Effector memory CD8-positive, alpha-beta T cell (primary cell): ENCODE measurements at regions not wholly inside any gene's neighbourhood (a gene's known extent, or its start where the extent isn't known, plus 50 kb on each side); places are given as distances from the start of the nearest gene placed in this dataset.
"Not testable (repeated sequence)": the region's sequence is repeated elsewhere in the genome, so short reads cannot be mapped to it uniquely, and the experiment has no call there.

Source experiments
- ATAC-seq: fragments of 150-1000 bp; cut with Tn5 transposase; replicated peaks from 2 replicates; pipeline ENCODE4 v1.10.0; 2021; ENCODE audit warnings: mild to moderate bottlenecking, moderate library complexity
- DNase-seq, 3 experiments: peaks; one replicate each; pipeline ENCODE4 v3.0.0; 2021
- H3K27ac Mint-ChIP-seq, 2 donors: one replicate each; pipeline ENCODE4 v1.8.0; 2022; ENCODE audit warnings: mild to moderate bottlenecking in 2 of 2, mixed read lengths in 2 of 2, moderate library complexity in 2 of 2
- H3K27me3 Mint-ChIP-seq, 2 donors: one replicate each; pipeline ENCODE4 v1.8.0; 2022; ENCODE audit warnings: mixed read lengths in 2 of 2
- H3K36me3 Mint-ChIP-seq: one replicate; pipeline ENCODE4 v1.8.0; 2022; ENCODE audit warnings: mild to moderate bottlenecking, moderate library complexity, mixed read lengths; ENCODE audit not compliant: insufficient read depth
- H3K4me1 Mint-ChIP-seq, 2 donors: one replicate each; pipeline ENCODE4 v1.8.0; 2022; ENCODE audit warnings: low read depth in 2 of 2, mixed read lengths in 2 of 2
- H3K4me3 Mint-ChIP-seq, 2 donors: one replicate each; pipeline ENCODE4 v1.8.0; 2022; ENCODE audit warnings: mild to moderate bottlenecking in 2 of 2, mixed read lengths in 2 of 2, moderate library complexity in 2 of 2
- H3K9me3 Mint-ChIP-seq, 2 donors: one replicate each; pipeline ENCODE4 v1.8.0; 2022; ENCODE audit warnings: mixed read lengths in 2 of 2

DNA sequence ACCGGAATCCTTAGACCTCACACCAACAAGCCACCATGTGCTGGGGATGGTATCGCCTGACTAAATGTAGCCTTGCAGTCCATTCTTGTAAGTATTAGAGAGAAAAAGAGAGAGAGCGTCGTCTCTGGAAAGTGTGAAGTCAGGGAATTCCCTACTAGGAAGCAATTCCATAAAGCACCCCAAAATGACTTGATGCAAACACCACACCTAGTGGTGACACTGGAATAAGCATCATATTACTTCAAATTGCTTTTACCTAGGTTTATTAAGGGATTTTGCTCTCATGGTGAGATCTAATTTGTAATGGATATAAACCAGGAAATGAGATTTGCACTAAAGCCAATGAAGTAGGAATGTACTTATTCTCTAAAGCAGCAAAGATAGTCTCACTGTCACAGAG, 111.4 kb upstream of the METTL9 start:
- not testable (repeated sequence) for ATAC-seq, H3K4me3 Mint-ChIP-seq

GRCh38 chr16:21499046-21499445, 100.3 kb upstream of the METTL9 start:
- not testable (repeated sequence) for H3K27me3 Mint-ChIP-seq, H3K9me3 Mint-ChIP-seq, H3K27ac Mint-ChIP-seq, ATAC-seq, H3K4me3 Mint-ChIP-seq, DNase-seq, H3K4me1 Mint-ChIP-seq
- H3K36me3 Mint-ChIP-seq, result peaks cover 29% of the 10 kb centered on the region

More for the DNA sequence above, 111.4 kb upstream of the METTL9 start:
- H3K27me3 Mint-ChIP-seq, DNase-seq, H3K4me1 Mint-ChIP-seq, H3K27ac Mint-ChIP-seq, H3K36me3 Mint-ChIP-seq, H3K9me3 Mint-ChIP-seq: not testable (repeated sequence)

DNA sequence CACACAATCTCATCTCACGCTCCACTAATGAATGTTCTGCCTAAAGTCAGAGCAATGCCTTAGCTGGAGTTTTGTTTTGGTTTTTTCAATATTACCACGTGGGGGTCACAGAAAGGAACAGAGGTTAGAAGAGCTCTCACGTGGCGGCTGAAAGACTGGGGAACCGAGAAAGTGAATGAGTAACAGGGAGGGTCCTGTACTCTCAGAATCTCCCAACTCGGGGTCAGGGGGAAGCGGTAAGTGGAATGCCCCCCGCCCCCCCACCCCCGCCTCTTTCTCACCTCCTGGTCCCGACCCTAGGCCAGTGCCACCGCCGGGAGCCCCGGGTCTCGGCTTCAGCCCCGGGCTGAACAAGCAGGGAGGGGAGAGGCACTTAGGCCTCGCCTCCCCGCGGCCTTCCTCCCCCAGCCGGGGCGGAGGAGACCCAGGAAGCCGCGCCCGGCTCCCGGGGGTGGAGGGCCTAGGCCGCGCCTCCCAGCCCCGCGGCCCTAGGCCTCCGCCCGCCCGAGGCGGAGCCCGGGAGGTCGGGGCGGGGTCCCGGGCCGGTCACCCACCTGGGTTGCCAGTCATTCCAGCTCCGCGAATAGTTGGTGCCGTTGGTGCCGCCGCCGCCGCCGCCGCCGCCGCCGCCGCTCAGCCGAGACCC, 98.0 kb upstream of the METTL9 start:
- H3K4me1 Mint-ChIP-seq, H3K9me3 Mint-ChIP-seq, H3K27me3 Mint-ChIP-seq: not testable (repeated sequence)
- ATAC-seq (peak; percentile 63), DNase-seq (peak; percentile 56 to 75 (median 64))
- peak overlapping the region; percentile 88 to 95 for H3K27ac Mint-ChIP-seq
- peaks cover 35% of the 10 kb centered on the region for H3K36me3 Mint-ChIP-seq
- H3K4me3 Mint-ChIP-seq, result peak overlapping the region; percentile 91 to 93

GRCh38 chr16:21501869-21502667, 97.3 kb upstream of the METTL9 start:
- DNase-seq (peak; percentile 88 to 93 (median 89)), ATAC-seq (peak; percentile 81)
- Mint-ChIP-seq H3K36me3 (peaks cover 42% of the 10 kb centered on the region), H3K4me1 (peaks cover 10 to 14% of the 10 kb centered on the region in 2 donors), H3K4me3 (peak overlapping the region; percentile 91 to 93), H3K27ac (peak overlapping the region; percentile 88 to 95), H3K9me3 (no peaks in the 10 kb centered on the region), H3K27me3 (no peaks in the 10 kb centered on the region)

- Mint-ChIP-seq H3K4me3 (peak overlapping the region; percentile 35 to 93), H3K27ac (peak overlapping the region; percentile 88 to 95), H3K36me3 (peaks cover 54% of the 10 kb centered on the region), H3K4me1 (peaks cover 22 to 29% of the 10 kb centered on the region in 2 donors)
- ATAC-seq, H3K9me3 Mint-ChIP-seq, H3K27me3 Mint-ChIP-seq: not testable (repeated sequence)
- peak in 2 of 3 experiments; percentile 0 to 2 for DNase-seq
These were observed 95.8 kb upstream of the METTL9 start for GRCh38 chr16:21503574-21503920.

DNA sequence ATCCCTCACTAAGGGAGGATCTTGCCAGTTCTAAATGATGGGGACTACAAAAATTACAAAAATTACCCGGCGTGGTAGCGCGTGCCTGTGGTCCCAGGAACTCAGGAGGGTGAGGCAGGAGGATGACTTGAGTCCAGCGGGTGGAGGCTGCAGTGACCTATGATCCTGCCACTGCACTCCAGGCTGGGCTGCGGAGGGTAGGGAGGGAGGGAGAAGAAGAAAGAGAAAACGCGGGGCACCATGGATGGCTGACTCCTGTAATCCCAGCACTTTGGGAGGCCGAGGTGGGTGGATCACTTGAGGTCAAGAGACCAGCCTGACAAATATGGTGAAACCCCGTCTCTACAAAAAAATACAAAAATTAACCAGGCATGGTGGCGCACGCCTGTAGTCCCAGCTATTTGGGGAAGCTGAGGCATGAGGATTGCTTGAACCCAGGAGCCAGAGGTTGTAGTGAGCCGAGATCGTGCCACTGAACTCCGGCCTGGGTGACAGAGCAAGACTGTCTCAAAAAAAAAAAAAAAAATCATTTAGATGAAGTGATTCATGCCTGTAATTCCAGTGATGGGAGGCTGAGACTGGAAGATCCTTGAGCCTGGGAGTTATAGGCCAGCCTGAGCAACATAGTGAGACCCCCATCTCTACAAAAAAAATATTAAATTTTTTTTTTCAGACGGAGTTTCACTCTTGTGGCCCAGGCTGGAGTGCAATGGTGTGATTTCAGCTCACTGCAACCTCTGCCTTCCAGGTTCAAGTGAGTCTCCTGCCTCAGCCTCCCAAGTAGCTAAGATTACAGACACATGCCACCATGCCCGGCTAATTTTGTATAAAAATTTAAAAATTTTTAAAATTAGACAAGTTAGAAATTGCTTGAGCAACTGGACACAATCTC, 95.2 kb upstream of the METTL9 start:
- peaks cover 29 to 35% of the 10 kb centered on the region in 2 donors for H3K4me1 Mint-ChIP-seq
- ATAC-seq, result not testable (repeated sequence)
- peak; percentile 0 to 2 (median 1) for DNase-seq

DNA sequence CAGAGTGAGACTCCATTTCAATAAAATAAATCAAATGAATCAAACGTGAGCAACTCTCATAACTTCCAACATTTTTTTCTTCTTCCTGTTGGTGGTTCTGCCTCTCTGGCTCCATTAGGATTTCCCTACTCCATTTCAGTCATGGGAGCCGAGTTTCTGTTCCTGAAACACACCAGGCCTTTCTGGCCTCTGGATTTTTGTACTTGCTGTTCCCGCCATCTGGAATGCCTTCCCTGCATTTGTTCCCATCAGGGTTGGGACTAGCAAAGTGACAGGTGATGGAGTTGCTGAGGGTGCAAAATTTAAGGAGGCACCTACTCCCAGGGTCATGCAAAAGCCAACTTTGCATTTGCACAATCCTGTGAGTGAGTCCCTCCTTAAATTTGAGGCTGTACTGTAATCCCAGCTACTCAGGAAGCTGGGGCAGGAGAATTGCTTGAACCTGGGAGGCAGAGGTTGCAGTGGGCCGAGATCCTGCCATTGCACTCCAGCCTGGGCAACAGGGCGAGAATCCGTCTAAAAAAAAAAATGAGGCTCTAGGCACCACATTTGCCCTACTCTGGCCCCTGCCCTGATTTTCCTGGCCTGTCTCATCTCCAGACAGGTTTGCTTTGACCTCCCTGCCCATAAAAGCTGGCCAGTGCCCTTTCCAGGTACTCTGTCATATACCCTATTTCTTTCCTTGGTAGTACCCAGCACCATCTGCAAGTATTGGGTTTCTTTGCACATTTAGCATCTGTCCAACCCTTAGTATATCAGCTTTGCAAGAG, 93.4 kb upstream of the METTL9 start:
- Mint-ChIP-seq H3K27ac (peak overlapping the region; percentile 87 to 95), H3K4me3 (peak overlapping the region; percentile 81 to 88), H3K4me1 (peaks cover 41 to 51% of the 10 kb centered on the region in 2 donors), H3K36me3 (peaks cover 76% of the 10 kb centered on the region)
- DNase-seq, H3K27me3 Mint-ChIP-seq, H3K9me3 Mint-ChIP-seq, ATAC-seq: not testable (repeated sequence)

More for the DNA sequence above, 95.2 kb upstream of the METTL9 start:
- H3K9me3 Mint-ChIP-seq, H3K27me3 Mint-ChIP-seq: not testable (repeated sequence)
- peaks cover 60% of the 10 kb centered on the region for H3K36me3 Mint-ChIP-seq
- H3K4me3 Mint-ChIP-seq, result peak overlapping the region in 1 of 2 donors; percentile 93
- H3K27ac Mint-ChIP-seq, result peak overlapping the region in 1 of 2 donors; percentile 95

GRCh38 chr16:21506857-21507456, 92.4 kb upstream of the METTL9 start:
- H3K36me3 Mint-ChIP-seq, result peaks cover 76% of the 10 kb centered on the region
- H3K27ac Mint-ChIP-seq, result peak overlapping the region; percentile 87 to 95
- H3K4me1 Mint-ChIP-seq, result peaks cover 48 to 59% of the 10 kb centered on the region in 2 donors
- peak; percentile 54 for ATAC-seq
- H3K9me3 Mint-ChIP-seq, H3K27me3 Mint-ChIP-seq: not testable (repeated sequence)
- peak in 2 of 3 experiments; percentile 43 to 53 for DNase-seq
- peak overlapping the region; percentile 81 to 88 for H3K4me3 Mint-ChIP-seq

DNA sequence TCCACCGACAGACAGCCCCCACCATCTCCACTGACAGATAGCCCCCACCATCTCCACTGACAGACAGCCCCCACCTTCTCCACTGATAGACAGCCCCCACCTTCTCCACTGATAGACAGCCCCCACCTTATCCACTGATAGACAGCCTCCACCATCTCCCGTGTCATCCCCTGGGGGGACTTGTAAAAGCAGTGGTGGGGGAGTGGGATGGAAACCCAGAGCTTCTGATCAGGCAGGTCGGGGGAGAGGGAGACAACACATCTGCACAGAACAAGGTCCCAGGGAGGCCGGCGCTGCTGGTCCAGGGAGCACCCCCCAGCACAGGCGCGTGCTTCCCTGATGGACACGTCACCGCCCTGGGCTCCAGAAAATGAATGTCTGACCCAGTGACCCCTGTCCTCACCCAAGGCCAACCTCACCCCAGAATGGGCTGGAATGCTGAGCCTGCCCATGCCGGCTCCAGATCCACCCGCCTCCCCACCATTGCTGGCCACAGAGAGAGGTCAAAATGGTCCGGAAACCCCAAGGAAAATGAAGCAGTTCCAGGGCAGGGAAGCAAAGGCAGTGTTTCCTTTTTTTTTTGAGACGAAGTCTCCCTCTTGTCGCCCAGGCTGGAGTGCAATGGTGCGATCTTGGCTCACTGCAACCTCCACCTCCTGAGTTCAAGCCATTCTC, 91.6 kb upstream of the METTL9 start:
- H3K4me3 Mint-ChIP-seq, result peak overlapping the region; percentile 81 to 88
- ATAC-seq (peak; percentile 21), DNase-seq (peak in 2 of 3 experiments; percentile 13 to 16)
- H3K36me3 Mint-ChIP-seq, result peaks cover 69% of the 10 kb centered on the region
- H3K4me1 Mint-ChIP-seq, result peaks cover 53 to 65% of the 10 kb centered on the region in 2 donors
- H3K27me3 Mint-ChIP-seq, H3K9me3 Mint-ChIP-seq: not testable (repeated sequence)
- H3K27ac Mint-ChIP-seq, result peak overlapping the region; percentile 87 to 95

DNA sequence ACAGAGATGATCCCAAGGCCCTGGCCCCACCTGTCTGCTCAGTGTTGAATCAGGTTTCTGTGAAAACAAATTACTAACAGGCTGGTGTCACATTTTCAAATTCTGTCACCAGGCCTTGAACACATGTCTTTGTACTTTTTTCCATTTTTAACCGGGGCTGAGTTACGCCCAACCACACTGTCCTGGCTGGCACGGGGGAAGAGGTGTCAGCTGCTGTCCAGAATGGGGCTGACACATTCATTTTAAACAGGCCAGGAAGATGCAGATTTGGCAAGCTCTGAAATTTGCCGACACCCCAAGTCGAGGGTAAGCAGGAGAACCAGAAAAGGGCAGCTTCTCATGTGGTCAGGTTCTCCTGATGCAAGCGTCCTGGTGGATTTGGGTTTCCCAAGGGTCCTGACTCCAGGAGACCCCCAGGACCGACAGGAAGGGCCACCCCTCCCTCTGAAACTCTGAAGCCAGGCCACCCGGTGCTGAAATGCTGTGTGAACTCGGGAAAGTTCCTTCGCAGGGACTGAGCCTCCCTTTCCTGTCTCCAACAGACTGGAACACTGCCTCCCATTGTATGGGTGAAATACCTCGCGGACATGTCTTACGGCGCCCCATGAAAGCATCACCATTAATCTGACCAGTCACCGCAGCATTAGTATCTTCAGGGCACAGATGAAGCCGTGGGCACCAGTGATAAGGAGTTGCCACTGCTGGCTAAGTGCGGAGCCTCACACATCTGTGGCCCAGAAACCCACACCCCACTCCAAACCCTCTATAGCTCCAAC, 90.5 kb upstream of the METTL9 start:
- peak overlapping the region; percentile 81 to 88 for H3K4me3 Mint-ChIP-seq
- ATAC-seq, H3K9me3 Mint-ChIP-seq: not testable (repeated sequence)

GRCh38 chr16:21509437-21510086, 89.8 kb upstream of the METTL9 start:
- Mint-ChIP-seq H3K27ac (peak overlapping the region; percentile 87 to 95), H3K4me1 (peaks cover 63 to 73% of the 10 kb centered on the region in 2 donors), H3K4me3 (peak overlapping the region in 1 of 2 donors; percentile 88), H3K36me3 (peaks cover 59% of the 10 kb centered on the region)
- H3K9me3 Mint-ChIP-seq, DNase-seq, H3K27me3 Mint-ChIP-seq, ATAC-seq: not testable (repeated sequence)

More for the DNA sequence above, 90.5 kb upstream of the METTL9 start:
- Mint-ChIP-seq H3K4me1 (peaks cover 58 to 67% of the 10 kb centered on the region in 2 donors), H3K36me3 (peaks cover 60% of the 10 kb centered on the region), H3K27ac (peak overlapping the region; percentile 87 to 95)
- peak in 1 of 3 experiments; percentile 0 for DNase-seq
- H3K27me3 Mint-ChIP-seq, result not testable (repeated sequence)
